ENCODE measurements at regions not wholly inside any gene's neighbourhood (a gene's known extent, or its start where the extent isn't known, plus 50 kb on each side); places are given as distances from the start of the nearest gene placed in this dataset.
"Not testable (repeated sequence)": the region's sequence is repeated elsewhere in the genome, so short reads cannot be mapped to it uniquely, and the experiment has no call there.

- BruUV-seq (replicated peaks); H2AFZ ChIP-seq (ENCODE audit: low read depth, low read length); H3K79me2 ChIP-seq (ENCODE audit: control insufficient read depth, insufficient read depth, low read length); intact Hi-C loops (cut with micrococcal nuclease); H3K4me3 ChIP-seq (replicated peaks in 1 of 3; ENCODE audit: insufficient read depth in 1 of 3, low read depth in 1 of 3, low read length in 3 of 3); FAIRE-seq; POLR2A ChIA-PET; H3K36me3 ChIP-seq (ENCODE audit: control insufficient read depth in 2 of 2, extremely low read depth in 1 of 2, insufficient read depth in 2 of 2, low read length in 2 of 2); H3K4me2 ChIP-seq (ENCODE audit: insufficient read depth, low read length); H3K9me1 ChIP-seq (replicated peaks; ENCODE audit: control insufficient read depth, extremely low read depth, insufficient read depth, low read length); H3K27ac ChIP-seq (ENCODE audit: insufficient read depth, low read depth, low read length); H4K20me1 ChIP-seq (replicated peaks; ENCODE audit: control insufficient read depth, extremely low read depth, insufficient read depth, low read length); H3K9me3 ChIP-seq (replicated peaks; ENCODE audit: control insufficient read depth, insufficient read depth, low read length); H3K9ac ChIP-seq (replicated peaks; ENCODE audit: extremely low read depth, insufficient read depth, low read length); dilution Hi-C loops (cut with MboI; ENCODE audit: extremely low pct_ligation_motif_present, low sequenced_read_pairs); H3K4me1 ChIP-seq (ENCODE audit: control insufficient read depth, extremely low read depth, insufficient read depth, low read length); H3K27me3 ChIP-seq (ENCODE audit: control insufficient read depth in 2 of 2, insufficient read depth in 2 of 2, low read length in 2 of 2); DNase-seq (ENCODE audit: low read depth, low spot score): not testable (repeated sequence)
- CTCF ChIA-PET: interaction anchor here (0.6 kb wide), 1 partner anchor 1543 kb away, joined by 4 read pairs; no protein-coding TSS in a partner anchor
Observed at GRCh38 chr10:61570204-61570603, 92.5 kb upstream of the CABCOCO1 start.

- CTCF ChIA-PET: no interaction called here
- H3K36me3 ChIP-seq (ENCODE audit: control insufficient read depth in 2 of 2, extremely low read depth in 1 of 2, insufficient read depth in 2 of 2, low read length in 2 of 2): no peaks in the 10 kb centered on the region
- POLR2A ChIA-PET: no interaction called here
- H3K4me1 ChIP-seq (ENCODE audit: control insufficient read depth, extremely low read depth, insufficient read depth, low read length): no peaks in the 10 kb centered on the region
- TF ChIP-seq GATA2 (IDR thresholded peaks at IDR 0.05; ENCODE audit: insufficient read depth, insufficient read length, low read depth, low read length) (no peak), MAX (IDR thresholded peaks at IDR 0.05; ENCODE audit: insufficient read depth, insufficient read length) (no peak), CTCF (IDR thresholded peaks at IDR 0.05; ENCODE audit: extremely low read depth in 1 of 2, insufficient read depth in 1 of 2, low read depth in 1 of 2, low read length in 2 of 2) (no peak)
- no peak overlapping the region for H2AFZ ChIP-seq (ENCODE audit: low read depth, low read length)
- H3K27me3 ChIP-seq (ENCODE audit: control insufficient read depth in 2 of 2, insufficient read depth in 2 of 2, low read length in 2 of 2): no peaks in the 10 kb centered on the region
- no peak overlapping the region for H3K4me2 ChIP-seq (ENCODE audit: insufficient read depth, low read length)
- intact Hi-C loops (cut with micrococcal nuclease): no loop called here
- dilution Hi-C loops (cut with MboI; ENCODE audit: extremely low pct_ligation_motif_present, low sequenced_read_pairs): no loop called here
- no peak overlapping the region for H3K9ac ChIP-seq (replicated peaks; ENCODE audit: extremely low read depth, insufficient read depth, low read length)
- no peaks in the 10 kb centered on the region for H3K79me2 ChIP-seq (ENCODE audit: control insufficient read depth, insufficient read depth, low read length)
- no peak for DNase-seq (ENCODE audit: low read depth, low spot score)
- FAIRE-seq: no peak
- no peak overlapping the region for H3K27ac ChIP-seq (ENCODE audit: insufficient read depth, low read depth, low read length)
- no peak overlapping the region for H3K4me3 ChIP-seq (replicated peaks in 1 of 3; ENCODE audit: insufficient read depth in 1 of 3, low read depth in 1 of 3, low read length in 3 of 3)
- H3K9me1 ChIP-seq (replicated peaks; ENCODE audit: control insufficient read depth, extremely low read depth, insufficient read depth, low read length): no peaks in the 10 kb centered on the region
- BruUV-seq (replicated peaks): no TSS peak
- H4K20me1 ChIP-seq (replicated peaks; ENCODE audit: control insufficient read depth, extremely low read depth, insufficient read depth, low read length): no peaks in the 10 kb centered on the region
- no peaks in the 10 kb centered on the region for H3K9me3 ChIP-seq (replicated peaks; ENCODE audit: control insufficient read depth, insufficient read depth, low read length)
Observed at GRCh38 chr10:61567729-61568128, 95.0 kb upstream of the CABCOCO1 start.
